NCI-H510A (cell line): ENCODE measurements at regions not wholly inside any gene's neighbourhood (a gene's known extent, or its start where the extent isn't known, plus 50 kb on each side); places are given as distances from the start of the nearest gene placed in this dataset.

Experiments used
- DNase-seq: peaks from one replicate; lab custom pipeline; 2025; lab: John Stamatoyannopoulos, UW

DNA sequence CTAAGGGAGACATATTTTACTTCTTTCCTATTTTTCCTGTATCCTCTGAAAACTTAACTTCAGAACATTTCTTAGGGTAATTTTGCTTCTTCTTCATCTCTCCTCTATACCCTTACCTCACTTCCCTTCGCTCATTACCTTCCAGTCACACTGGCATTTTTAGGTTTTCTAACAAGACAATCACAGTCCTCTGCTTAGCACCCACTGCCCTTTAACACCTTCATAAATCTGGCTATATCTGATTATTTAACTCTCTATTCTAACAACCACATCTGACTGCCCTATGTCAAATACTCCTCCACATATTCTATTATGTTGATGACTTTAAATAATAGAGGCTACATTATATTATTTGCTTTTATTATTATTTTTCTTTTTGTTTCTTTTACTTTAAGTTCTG lies 1058.0 kb upstream of the CNTN5 start:
- DNase-seq: no peak

DNA sequence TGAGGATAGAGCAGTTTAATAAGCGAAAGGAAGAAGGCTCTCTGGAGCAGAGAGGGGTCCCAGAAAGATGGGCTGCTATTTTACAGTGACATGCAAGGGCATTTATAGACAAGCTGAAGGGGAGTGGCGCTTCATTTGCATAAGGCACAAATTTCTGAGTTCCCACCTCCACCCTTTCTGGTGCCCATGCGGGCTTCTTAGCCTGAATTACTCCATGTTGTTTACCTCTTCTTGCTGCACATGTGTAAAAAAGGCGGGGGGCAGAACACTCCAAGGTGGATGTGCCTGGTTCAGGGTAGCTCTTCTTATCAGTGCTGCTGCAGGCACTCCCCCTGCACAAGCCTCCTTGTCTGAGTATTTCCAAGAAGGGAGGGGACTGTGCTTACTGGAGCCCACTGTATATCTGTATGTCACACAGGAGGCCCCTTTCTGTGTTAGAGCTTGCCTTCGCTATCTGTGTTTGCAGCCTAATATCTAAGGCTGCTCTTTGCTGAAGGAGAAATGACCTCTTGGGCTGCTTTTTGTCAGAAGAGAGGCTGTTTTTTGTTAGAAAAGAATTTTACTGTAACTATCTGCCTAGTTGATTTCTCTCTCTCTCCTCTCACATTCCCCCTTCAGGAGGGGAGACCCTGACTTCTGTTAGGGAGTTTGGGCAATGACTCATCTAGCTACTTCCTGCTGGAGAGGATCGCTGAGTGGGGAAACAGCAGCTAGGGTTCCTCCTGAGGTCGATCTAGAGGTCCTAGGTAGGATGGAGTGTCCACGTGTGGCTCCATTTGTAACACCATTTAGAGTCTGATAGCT lies 1057.0 kb upstream of the CNTN5 start:
- no peak for DNase-seq

DNA sequence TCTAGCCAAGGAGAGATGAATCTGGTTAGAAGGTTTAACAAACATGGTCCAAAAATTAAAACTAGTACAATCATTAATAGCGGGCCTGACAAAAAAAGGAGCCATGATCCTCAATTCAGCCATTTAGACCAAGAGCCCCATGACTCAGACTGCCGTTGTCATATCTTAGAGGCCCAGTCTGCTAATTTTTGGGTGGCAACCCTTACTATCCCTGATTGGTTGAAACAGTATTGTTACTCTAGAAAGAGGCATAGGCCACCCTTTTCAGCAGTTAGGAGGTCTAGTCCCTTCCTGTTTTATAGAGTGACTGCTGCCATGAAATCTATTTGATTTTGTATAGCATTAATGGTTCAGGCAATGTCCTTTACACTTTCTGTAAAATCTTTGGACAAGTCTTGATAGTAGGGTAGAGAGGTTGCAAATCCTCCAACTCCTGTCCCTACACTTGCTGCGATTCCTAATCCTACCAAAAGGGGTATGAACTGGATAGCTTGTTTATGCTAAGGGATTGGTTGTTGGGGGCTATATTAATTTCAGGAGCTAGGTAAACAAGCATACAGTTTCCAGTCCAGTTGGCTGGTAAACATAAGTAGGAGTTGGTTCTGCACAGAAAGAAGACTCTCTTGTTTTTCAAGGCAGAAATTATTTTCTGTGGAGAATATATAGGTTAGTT lies 1056.3 kb upstream of the CNTN5 start:
- no peak for DNase-seq

DNA sequence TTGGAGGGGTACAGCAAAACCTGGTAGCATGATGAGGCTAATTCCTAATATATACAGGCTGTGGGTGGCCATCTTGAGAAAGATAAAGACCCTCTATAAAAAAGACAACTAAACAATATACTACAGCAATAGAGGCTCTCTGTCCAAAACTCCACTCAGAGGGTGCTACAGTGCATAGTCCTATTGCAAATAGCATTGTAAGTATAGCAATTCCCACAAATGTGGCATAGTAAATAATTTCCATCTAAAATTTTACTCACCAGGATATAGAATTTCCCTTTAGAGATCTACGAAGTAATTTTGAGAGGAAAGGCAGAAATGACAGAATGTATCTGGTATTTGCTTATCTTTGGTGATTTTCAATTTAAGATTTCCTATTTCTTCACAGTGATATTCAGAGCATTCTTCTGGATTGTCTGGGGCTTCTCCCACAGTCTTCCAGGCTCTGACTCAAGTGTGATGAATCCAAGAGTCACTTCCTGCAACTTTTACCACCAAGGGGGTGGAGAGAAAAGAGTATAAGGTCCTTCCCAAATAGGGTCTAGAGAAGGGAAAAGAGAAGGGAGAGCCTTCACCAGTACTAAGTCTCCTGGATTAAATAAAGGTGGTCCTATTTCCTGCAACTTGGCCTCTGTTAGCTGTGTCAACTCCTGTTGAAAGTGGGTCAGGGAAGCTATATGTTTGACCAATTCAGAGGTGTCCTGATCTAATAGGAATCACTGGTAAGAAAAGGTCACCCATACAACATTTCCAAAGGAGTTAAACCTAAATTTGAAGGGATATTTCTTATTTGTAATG lies 1054.7 kb upstream of the CNTN5 start:
- no peak for DNase-seq

DNA sequence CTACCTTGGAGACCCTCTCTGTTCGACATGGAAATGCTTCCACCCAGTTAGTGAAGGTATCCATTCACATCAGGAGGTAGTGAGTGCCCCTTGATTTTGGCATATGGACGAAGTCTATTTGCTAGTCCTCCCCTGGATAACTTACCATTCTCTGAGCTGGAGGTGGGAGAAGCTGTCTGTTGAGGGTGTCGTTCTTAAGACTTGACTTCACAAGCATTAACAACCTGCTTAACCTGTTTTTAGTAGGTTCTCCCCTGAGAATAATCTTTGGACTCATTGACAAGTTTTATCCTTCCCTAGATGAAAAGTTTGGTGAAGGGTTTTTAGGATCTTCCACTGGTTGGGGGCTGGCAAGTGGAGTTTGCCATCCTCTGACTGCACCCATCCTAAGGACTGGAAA lies 1053.8 kb upstream of the CNTN5 start:
- DNase-seq: no peak

DNA sequence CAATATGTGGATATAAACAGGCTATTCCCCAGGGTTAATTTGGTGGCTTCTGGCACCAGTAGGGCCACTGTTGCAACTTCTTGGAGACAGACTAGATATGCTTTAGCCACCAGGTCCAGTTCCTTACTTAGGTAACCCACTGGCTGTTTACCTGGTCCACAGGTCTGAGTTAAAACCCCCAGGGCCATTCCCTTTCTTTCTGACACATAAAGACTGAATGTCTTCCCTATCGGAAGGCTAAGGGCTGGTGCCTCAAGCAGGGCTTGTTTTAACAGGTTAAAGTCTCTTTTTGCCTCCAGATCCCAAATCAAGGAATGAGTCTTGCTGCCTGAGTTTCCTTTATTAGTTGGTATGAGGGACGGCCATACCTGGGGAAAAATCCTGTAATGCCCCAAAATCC lies 1052.7 kb upstream of the CNTN5 start:
- DNase-seq: no peak

DNA sequence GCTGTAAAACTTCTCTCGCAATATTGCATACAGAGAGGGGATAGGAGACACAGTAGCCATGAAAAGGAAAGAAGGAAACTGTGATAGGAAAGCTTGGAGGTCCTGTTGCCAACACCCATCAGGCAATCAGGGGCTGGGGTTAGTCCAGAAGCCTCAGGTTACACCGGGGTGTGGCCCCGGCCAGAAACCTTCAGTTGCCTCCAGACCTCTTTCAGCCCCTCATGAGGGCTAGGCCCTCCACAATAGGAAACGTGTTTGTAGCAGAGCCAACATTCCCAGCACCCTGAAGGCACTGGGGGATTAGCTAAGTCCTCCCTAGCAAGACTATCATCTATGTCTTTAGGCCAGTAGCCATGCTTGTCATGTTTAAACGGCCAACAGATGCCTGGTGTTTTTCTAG lies 1048.0 kb upstream of the CNTN5 start:
- DNase-seq: no peak

DNA sequence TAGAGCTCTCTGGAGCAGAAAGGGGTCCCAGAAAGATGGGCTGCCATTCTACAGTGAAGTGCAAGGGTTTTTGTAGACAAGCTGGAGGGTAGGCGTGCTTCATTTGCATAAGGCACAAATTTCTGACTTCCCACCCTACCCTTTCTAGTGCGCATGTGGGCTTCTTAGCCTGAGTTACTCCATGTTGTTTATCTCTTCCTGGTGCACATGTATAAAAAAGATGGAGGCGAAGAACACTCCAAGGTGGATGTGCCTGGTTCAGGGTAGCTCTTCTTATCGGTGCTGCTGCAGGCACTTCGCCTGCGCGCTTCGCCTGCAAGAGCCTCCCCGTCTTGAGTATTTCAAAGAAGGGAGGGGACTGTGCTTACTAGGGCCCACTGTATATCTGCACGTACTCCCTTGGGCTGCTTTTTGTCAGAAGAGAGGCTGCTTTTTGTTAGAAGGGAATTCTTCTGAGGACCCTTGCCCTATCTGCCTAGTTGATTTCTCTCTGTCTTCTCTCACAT lies 1047.3 kb upstream of the CNTN5 start:
- DNase-seq: no peak

DNA sequence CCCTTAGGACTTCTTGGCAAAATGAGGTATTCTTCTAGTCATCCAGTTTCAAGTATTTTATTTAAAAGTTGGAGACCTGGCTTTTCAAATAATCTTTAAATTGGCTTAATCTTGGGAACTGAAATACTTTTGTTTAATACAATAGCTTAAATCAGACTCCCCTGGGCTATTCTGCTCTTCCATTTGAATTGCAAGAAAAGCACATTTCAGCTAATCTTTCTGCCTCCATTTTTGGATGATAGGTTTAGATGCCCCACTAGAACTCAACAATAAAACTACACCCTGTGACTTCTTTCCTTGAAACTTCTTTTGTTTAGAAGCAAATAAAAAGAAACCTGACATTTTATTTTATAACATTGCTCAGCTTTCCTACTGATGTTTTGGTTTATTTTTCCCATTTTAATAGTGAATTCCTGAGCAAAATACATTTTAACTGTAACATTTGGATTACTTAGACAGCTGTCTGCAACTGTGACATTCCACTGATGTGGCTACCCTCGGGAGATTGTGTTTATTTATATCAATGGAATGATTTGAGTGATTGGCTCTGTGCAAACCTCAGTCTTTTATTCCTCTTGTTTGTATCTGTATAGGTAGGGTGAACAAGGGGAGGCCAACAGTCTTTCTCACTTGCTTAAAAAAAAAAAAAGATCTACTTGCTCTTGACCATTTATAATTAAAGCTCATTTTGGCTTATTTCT lies 1045.8 kb upstream of the CNTN5 start:
- DNase-seq: no peak

DNA sequence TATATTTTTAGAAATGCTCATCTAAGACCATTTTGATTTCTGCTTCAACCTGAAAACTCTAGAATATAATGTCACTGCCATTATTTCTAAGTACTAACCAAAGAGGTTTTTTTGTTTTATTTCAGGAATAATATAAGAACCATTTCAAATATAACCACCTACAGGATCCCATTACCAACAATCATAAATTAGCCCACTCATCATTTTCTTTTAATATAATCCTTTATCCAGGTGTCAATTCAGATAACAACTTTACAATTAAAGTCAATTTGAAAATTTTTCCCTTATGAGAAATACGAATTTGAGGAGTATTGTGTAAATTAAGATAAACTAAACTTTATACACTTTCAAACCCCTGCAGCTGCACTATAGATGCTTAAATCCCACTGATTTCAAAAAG lies 1043.0 kb upstream of the CNTN5 start:
- no peak for DNase-seq

DNA sequence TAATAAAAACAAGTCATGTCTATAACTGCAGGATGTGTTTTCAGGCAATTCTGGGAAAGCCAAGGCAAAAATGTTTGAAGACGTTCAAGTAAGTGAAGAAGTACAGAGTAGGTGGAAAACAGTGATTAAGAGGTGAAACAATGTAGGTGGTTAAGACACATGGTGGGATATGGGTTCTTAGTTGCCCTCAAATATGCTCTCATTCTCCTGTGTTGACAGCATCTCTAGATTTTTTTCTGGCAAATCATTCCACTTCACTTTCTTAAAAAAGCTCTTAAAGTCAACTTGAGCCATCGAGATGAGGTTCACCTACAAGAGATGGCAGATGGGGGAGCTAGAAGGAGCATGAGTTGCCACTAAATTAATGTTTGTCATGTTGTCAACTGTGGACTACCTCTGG lies 1041.0 kb upstream of the CNTN5 start:
- DNase-seq: no peak

DNA sequence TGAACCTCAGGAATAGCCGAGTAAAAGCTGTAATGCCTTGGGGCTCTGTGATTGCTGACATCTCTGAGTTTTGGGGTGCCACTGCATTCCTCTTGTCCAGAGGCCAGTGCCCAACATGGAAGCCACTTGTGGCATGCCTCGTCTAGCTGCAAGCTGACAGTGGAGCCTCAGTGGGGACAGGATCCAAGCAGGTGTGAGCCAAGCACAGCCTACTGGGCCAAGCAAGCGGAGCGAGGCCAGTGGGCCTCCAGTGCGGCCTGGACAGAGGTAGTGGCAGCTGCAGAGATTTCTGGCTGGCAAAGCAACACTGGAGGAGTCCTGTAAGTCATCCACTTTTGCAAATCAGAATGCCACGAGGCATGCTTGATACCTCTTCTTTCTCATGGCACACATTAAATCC lies 1038.2 kb upstream of the CNTN5 start:
- DNase-seq: no peak

DNA sequence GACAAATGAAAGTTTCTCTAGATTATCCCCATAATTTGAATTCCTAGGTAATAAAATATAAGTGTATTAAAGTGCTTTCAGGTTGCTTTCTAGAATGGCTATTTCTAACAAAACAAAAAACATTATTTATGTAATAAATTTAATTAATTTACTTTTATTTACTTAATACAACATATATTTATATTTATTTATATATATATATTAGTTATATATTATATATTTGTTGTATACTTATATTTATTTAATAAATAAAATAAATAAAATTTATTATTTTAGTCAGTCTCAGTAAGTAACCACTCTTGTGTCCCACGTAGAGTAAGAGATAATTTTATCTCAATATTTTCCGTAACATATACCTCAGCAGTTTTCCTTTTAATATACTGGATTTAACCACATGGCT lies 1031.6 kb upstream of the CNTN5 start:
- DNase-seq: no peak

DNA sequence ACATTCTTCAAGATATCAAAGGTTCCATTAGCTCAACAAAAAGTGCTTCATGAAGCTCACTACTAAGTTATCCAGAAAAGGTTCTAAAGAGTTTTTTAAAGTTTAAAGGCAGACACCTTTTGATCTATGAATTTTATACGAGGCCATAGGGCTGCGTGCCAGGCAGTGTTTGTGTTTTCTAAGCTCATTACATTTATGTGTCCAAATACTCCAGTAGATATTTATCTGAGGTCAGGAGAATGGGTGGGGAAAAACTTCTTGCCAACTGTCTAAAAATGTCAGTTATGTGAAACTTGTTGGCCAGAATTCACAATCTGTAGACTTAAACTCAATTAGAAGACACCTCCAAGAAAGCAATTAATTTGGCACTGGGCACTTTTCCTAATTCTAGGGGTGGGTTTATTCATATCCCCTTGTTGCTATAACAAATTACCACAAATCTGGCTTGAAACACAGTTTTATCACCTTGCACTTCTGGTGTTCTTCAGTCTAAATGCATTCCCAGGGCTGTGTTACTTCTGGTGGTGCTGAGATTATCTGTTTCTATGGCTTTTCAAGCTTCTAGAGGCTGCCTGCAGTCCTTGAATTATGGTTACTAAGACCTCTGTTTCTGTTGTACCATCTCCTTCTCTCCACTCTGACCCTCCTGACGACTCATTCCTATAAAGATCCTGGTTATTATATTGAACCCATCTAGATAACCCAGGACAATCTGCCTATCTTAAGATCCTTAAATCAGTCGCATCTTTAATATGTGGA lies 1030.4 kb upstream of the CNTN5 start:
- DNase-seq: no peak

DNA sequence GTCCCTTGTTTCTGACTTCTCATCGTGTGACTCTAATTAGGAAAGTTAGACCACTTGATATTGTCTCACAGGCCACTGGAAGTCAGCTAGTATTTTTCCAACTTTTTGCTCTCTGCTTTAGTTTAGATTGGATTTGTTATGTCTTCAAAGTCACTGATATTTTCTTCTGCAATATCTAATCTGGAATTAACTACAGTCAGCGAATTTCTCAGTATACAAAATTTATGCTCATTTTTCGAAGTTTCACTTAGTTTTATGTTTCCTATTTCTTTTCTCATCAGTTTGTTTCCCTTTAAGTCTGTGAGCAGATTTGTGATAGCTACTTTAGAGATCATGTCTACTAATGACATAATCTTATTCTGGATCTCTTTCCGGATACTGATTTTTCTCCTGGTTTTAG lies 1027.2 kb upstream of the CNTN5 start:
- DNase-seq: no peak

DNA sequence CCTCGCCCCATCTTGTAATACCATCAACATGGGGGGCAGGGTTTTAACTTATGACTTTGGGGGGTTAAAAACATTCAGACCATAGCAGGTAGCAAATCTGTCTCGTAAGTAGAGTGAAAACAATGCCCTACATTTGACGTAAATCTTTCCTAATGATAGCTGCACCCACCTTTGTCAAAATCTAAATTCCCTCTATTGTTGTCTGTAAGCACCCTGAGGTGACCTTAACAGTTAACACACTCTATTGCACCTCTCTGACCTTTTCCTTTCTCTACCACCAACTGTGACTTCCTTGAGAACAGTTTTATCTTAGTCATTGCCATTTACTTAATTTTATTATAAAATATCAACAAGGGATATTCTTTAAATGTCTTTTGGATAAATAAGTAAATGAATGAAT lies 1024.9 kb upstream of the CNTN5 start:
- DNase-seq: no peak

DNA sequence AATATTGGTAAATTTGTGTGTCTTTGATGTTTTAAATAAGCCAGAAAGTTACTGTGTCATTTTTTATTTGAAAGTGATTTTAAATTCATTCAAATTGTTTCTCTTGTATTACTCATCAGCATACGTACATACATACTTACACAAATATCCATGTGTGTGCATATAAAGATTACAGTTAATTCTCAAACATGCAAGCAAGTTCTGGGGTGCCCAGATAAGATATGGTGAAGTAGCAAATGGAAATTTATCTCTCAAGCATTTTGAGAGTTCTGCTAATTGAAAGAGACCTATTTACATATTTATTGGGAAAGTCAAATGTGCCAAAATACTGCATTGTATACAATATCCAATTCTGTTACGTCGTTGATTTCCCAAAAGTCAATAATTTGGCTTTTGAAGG lies 1024.0 kb upstream of the CNTN5 start:
- DNase-seq: no peak

DNA sequence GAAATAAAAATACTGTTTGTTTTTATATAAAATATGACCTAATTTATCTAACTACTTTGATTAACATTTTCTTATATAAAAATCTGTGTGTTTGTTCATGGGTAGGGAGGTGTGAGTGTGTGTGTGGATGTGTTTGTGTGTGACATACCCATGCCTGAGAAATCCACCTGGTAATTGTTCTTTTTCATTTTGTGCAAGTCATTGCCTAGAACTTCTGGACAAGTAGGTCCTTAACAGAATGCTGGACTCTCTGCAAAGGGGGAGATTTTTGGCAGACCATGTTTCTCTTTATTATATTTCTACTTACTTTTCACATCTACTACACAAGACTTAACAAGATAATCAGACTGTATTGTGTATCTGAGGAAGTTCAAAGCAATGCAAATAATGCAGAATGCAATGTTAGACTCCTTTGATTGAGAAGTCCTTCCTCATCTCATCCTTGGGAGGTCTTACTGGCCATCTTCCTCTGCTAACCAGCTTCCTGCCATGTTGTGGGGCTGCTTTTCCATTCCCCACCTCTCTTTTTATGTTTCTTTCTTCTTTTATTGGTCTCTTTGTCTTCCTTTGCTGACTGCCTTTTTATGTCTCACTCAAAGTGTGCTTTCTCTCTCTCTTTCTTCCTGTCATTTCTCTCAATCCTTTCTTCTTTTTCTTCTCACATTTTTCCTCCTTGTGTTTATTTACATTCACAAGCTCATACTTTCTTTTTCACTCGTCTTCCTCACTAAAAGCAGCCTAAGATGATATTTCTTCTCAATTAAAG lies 1017.0 kb upstream of the CNTN5 start:
- DNase-seq: no peak

DNA sequence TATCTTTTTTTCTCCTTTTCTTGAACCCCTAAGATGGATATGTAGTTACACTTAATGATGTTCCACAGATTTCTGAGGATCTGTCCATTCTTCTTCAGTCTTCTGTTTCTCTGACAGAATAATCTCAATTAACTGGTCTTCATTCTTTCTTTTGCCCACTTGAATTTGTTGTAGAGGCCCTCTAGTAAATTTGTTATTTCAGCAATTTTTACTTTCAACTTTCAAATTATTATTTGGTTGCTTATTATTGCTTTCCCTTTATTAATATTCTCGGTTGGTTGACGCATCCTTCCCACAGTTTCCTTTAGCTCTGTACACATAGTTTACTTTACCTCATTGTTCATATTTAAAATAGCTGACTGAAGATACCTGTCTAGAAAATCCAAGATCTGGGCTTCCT lies 1013.7 kb upstream of the CNTN5 start:
- no peak for DNase-seq

DNA sequence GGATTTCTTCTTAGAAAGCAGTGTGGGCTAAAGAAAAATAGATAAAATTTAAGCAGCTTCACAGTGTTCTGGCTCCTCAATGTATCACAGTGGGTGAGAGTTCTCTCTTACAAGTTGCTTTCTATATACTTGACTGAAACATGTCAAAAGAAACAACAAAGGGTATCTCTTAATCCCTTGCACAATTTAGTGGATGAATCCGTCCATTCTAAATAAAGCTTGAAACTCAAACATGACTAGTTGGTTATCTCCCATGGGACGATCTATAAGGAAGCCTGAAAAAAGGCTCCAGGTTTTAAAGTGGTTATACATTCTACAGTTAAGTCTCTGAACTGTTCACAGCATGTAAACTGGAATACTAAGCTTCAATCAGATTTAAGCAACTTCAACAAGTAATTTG lies 993.1 kb upstream of the CNTN5 start:
- no peak for DNase-seq

DNA sequence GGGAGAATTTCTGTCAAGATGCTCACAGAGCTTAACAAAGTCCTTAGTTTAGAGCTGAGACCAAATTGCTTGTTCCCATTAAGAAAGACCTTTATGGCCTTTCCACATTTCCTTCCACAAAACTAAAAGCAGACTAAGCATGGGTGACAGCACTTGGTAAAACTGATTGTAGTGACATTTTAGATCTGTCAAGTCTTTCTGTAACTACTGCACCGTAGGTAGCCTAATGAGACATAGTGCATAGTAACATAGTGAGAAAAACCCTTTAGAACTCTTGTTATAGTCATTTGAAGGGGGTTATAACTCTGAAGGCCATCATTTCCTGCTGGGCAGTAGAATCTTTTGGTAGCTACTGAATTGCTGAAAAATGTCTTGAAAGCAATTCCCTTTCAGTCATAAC lies 990.9 kb upstream of the CNTN5 start:
- DNase-seq: no peak
